ENCODE measurements at regions not wholly inside any gene's neighbourhood (a gene's known extent, or its start where the extent isn't known, plus 50 kb on each side); places are given as distances from the start of the nearest gene placed in this dataset.
"Not testable (repeated sequence)": the region's sequence is repeated elsewhere in the genome, so short reads cannot be mapped to it uniquely, and the experiment has no call there.

DNA sequence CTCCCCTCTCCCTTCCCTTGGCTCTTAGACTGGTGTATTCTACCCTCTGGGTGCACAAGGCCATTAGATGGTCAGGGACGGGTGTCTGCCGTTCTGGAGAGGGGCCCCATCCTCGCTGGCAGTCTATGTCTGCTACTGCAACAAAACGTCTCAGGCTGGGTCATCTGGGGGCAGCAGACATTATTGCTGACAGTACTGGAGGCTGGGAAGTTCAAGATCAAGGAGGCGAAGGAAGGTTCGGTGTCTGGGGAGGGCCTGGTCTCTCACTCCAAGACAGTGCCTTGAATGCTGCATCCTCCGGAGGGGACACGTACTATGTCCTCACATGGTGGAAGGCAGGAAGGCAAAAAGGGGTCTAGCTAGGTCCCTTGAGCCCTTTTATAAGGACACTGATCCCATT, 93.4 kb upstream of the COL5A1 start:
- Histone ChIP-seq H3K4me3 (ENCODE audit: low read depth, low read length) (no peak overlapping the region), H3K27me3 (ENCODE audit: control insufficient read depth, insufficient read depth, low read length) (no peaks in the 10 kb centered on the region), H3K36me3 (ENCODE audit: control insufficient read depth, insufficient read depth, low read length) (no peaks in the 10 kb centered on the region)
- TF ChIP-seq, protein P1, sequence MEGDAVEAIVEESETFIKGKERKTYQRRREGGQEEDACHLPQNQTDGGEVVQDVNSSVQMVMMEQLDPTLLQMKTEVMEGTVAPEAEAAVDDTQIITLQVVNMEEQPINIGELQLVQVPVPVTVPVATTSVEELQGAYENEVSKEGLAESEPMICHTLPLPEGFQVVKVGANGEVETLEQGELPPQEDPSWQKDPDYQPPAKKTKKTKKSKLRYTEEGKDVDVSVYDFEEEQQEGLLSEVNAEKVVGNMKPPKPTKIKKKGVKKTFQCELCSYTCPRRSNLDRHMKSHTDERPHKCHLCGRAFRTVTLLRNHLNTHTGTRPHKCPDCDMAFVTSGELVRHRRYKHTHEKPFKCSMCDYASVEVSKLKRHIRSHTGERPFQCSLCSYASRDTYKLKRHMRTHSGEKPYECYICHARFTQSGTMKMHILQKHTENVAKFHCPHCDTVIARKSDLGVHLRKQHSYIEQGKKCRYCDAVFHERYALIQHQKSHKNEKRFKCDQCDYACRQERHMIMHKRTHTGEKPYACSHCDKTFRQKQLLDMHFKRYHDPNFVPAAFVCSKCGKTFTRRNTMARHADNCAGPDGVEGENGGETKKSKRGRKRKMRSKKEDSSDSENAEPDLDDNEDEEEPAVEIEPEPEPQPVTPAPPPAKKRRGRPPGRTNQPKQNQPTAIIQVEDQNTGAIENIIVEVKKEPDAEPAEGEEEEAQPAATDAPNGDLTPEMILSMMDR (IDR thresholded peaks at IDR 0.05; ENCODE audit: insufficient read depth, low read depth, low read length) = no peak
- no peak for DNase-seq (ENCODE audit: low read depth)
- ChIA-PET POLR2A (no interaction called here), CTCF (no interaction called here)

DNA sequence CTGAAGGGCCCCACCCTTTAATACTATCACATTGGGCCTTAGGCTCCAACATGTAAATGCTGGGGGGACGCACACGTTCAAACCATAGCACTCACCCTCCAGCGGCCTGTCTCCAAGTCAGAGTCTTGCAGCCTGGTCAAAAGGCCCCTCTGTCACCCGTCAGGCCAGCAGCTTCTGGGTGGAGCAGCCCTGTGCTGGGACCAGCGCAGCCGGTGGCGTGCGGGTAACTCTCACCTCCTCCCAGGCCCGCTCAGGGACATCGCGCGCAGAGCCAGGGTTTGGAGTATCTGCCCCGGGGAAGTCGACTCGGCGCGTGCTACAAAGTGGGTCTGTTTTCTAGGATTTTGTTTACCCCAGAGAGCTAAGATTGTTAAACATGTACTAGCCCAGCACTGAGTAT, 93.0 kb upstream of the COL5A1 start:
- ChIA-PET CTCF (no interaction called here), POLR2A (no interaction called here)
- DNase-seq (ENCODE audit: low read depth) = no peak
- no peaks in the 10 kb centered on the region for H3K27me3 ChIP-seq (ENCODE audit: control insufficient read depth, insufficient read depth, low read length)
- TF ChIP-seq, protein P1 (IDR thresholded peaks at IDR 0.05; ENCODE audit: insufficient read depth, low read depth, low read length) = no peak
- no peak overlapping the region for H3K4me3 ChIP-seq (ENCODE audit: low read depth, low read length)
- no peaks in the 10 kb centered on the region for H3K36me3 ChIP-seq (ENCODE audit: control insufficient read depth, insufficient read depth, low read length)

DNA sequence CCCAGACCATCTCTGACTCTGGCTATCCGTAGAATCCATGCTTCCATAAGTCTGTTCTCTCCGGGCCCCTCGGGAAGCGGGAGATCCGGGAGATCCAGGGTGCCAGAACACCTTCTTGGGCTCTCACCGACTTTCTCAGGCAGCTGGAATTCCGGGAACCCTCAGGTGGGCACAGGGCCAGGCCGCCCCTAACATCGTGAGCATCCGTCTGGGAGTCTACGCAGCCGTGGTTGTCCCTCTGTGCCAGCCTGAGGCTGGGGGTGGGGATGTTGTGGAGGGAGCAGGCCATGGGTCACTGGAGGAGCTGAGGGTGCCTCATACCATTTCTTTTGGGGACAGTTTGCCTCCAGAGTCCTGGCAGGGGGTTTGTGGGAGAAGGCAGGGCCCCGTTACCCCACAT, 92.3 kb upstream of the COL5A1 start:
- CTCF ChIA-PET = interaction anchor here (0.5 kb wide), 1 partner anchor 135 kb away, joined by 3 read pairs; no protein-coding TSS in a partner anchor
- no peak for DNase-seq (ENCODE audit: low read depth)
- POLR2A ChIA-PET = no interaction called here

DNA sequence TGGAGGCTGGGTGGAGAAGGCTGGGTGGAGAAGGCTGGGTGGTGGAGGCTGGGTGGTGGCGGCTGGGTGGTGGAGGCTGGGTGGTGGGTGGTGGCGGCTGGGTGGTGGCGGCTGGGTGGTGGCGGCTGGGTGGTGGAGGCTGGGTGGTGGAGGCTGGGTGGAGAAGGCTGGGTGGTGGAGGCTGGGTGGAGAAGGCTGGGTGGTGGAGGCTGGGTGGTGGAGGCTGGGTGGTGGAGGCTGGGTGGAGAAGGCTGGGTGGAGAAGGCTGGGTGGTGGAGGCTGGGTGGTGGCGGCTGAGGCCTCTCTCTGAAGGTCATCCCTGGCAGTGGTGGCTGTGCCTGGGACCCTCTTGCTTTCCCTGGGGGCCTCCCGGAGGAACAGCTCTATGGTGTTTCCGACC, 91.5 kb upstream of the COL5A1 start:
- DNase-seq (ENCODE audit: low read depth); H3K4me3 ChIP-seq (ENCODE audit: low read depth, low read length); POLR2A ChIA-PET; H3K36me3 ChIP-seq (ENCODE audit: control insufficient read depth, insufficient read depth, low read length); H3K27me3 ChIP-seq (ENCODE audit: control insufficient read depth, insufficient read depth, low read length): not testable (repeated sequence)
- CTCF ChIA-PET = interaction anchor here (0.5 to 0.9 kb wide), 2 partner anchors 20 to 134 kb away, joined by 3 to 5 read pairs; no protein-coding TSS in a partner anchor

More for the DNA sequence above, 92.3 kb upstream of the COL5A1 start:
- TF ChIP-seq, protein P1 (IDR thresholded peaks at IDR 0.05; ENCODE audit: insufficient read depth, low read depth, low read length) = no peak
- H3K27me3 ChIP-seq (ENCODE audit: control insufficient read depth, insufficient read depth, low read length) = no peaks in the 10 kb centered on the region
- no peaks in the 10 kb centered on the region for H3K36me3 ChIP-seq (ENCODE audit: control insufficient read depth, insufficient read depth, low read length)
- H3K4me3 ChIP-seq (ENCODE audit: low read depth, low read length) = no peak overlapping the region

DNA sequence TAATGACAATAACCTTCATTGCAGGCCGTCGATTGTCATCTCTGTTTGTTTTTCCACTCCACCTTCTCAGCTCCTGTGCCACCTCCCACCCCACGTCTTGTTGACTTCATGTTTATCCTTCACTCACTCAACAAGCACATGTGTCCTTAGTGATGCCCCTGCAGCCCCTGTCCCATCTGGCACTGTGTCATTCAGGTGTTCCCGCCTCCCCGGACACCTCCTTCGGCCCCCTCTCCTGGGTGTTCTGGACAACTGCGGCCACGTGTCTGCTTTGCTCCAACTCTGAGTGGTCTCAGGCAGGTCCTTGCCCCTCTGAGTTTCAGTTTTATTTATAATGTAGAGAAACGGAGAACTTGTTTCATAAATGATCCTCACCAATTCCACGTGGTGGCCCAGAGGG, 91.0 kb upstream of the COL5A1 start:
- no peak for DNase-seq (ENCODE audit: low read depth)

DNA sequence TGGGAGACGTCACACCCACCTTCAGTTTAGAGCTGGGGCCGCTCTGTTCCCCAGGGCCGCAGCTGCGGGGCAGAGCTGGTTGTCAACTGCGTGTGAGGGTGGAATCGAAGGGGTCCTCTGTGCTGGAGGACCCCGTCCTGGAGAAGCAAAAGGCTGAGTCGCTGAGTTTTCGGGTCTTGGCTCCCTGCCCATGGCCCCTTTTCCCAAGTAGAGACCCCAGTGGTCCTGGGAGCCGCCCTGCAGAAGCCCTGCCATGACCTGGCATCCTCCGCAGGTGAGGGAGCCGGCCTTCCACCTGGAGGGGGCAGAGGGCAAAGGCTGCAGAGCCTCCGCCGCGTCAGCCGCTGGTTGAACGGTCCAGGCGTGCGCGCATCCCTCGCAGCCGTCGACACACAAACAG, 90.4 kb upstream of the COL5A1 start:
- no peaks in the 10 kb centered on the region for H3K27me3 ChIP-seq (ENCODE audit: control insufficient read depth, insufficient read depth, low read length)
- DNase-seq (ENCODE audit: low read depth) = no peak
- TF ChIP-seq, protein P1 (IDR thresholded peaks at IDR 0.05; ENCODE audit: insufficient read depth, low read depth, low read length) = no peak
- POLR2A ChIA-PET = no interaction called here
- H3K36me3 ChIP-seq (ENCODE audit: control insufficient read depth, insufficient read depth, low read length) = no peaks in the 10 kb centered on the region
- CTCF ChIA-PET = no interaction called here
- H3K4me3 ChIP-seq (ENCODE audit: low read depth, low read length) = no peak overlapping the region

More for the DNA sequence above, 91.0 kb upstream of the COL5A1 start:
- ChIA-PET CTCF (interaction anchor here (0.9 kb wide), 1 partner anchor 20 kb away, joined by 5 read pairs; no protein-coding TSS in a partner anchor), POLR2A (no interaction called here)
- H3K4me3 ChIP-seq (ENCODE audit: low read depth, low read length) = no peak overlapping the region
- no peaks in the 10 kb centered on the region for H3K36me3 ChIP-seq (ENCODE audit: control insufficient read depth, insufficient read depth, low read length)
- TF ChIP-seq, protein P1 (IDR thresholded peaks at IDR 0.05; ENCODE audit: insufficient read depth, low read depth, low read length) = peak; percentile 13; the same call in 1 of the 2 replicates
- H3K27me3 ChIP-seq (ENCODE audit: control insufficient read depth, insufficient read depth, low read length) = no peaks in the 10 kb centered on the region
